Esophagus muscularis mucosa (tissue), 4 donors: ENCODE measurements at regions not wholly inside any gene's neighbourhood (a gene's known extent, or its start where the extent isn't known, plus 50 kb on each side); places are given as distances from the start of the nearest gene placed in this dataset.

Experiments
- DNase-seq: peaks from one replicate; pipeline ENCODE4 v3.0.0-alpha.2; 2017; ENCODE audit errors: extremely low spot score
- H3K27ac ChIP-seq, 4 donors: fragments of 200-600 bp; sonication (generic); replicated peaks in 1 of 4; 1 replicate in 3 of 4; 2 replicates in 1 of 4; pipeline ENCODE4 v1.5.1; 2016 to 2019; ENCODE audit warnings: mild to moderate bottlenecking in 1 of 4
- H3K27me3 ChIP-seq, 4 donors: fragments of 200-600 bp; sonication (generic); one replicate each; pipeline versions ENCODE4 v1.5.1 to v1.6.0; 2016 to 2019
- H3K36me3 ChIP-seq, 4 donors: fragments of 200-600 bp; sonication (generic); one replicate each; pipeline ENCODE4 v1.5.1; 2016 to 2019
- H3K4me1 ChIP-seq, 4 donors: fragments of 200-600 bp; sonication (generic); one replicate each; pipeline ENCODE4 v1.5.1; 2016 to 2019
- H3K4me3 ChIP-seq, 4 donors: fragments of 200-600 bp; sonication (generic); 1 replicate in 2 of 4; 2 replicates in 2 of 4; pipeline ENCODE4 v1.5.1; 2016 to 2019; ENCODE audit warnings: mild to moderate bottlenecking in 4 of 4, moderate library complexity in 1 of 4
- H3K9me3 ChIP-seq, 4 donors: fragments of 200-600 bp; sonication (generic); 1 replicate in 3 of 4; 2 replicates in 1 of 4; pipeline ENCODE4 v1.5.1; 2016 to 2019
- CTCF ChIP-seq, 3 experiments: fragments of 200-600 bp in 2 of 3; fragments of 450-650 bp in 1 of 3; sonication (generic) in 2 of 3; IDR thresholded peaks; one replicate each; pipeline ENCODE4 v1.5.1; 2017 to 2019; ENCODE audit warnings: antibody characterized with exemption in 3 of 3, mild to moderate bottlenecking in 2 of 3, moderate library complexity in 1 of 3
- EP300 ChIP-seq: sonication (generic); formaldehyde crosslinking; IDR thresholded peaks from one replicate; pipeline ENCODE4 v1.6.1; 2017; ENCODE audit warnings: antibody characterized with exemption
- POLR2A ChIP-seq: fragments of 450-650 bp; IDR thresholded peaks from one replicate; pipeline ENCODE4 v1.6.1; 2017; ENCODE audit warnings: antibody characterized with exemption, moderate library complexity, mild to moderate bottlenecking, low read depth
- POLR2AphosphoS5 ChIP-seq, 2 donors: sonication (generic); formaldehyde crosslinking; IDR thresholded peaks; one replicate each; pipeline ENCODE4 v1.6.1; 2017; ENCODE audit warnings: antibody characterized with exemption in 2 of 2
- WGBS: methylation state at CpG from one replicate; pipeline ENCODE4 v1.1.5; 2018; 5-methylcytosine and 5-hydroxymethylcytosine counted together
- intact Hi-C: fragments of 100-400 bp; cut with DNase I; formaldehyde crosslinking; loops from one replicate; pipeline ENCODE4 v1.15.1; 2023

GRCh38 chr10:35908451-35908850 lies 266.4 kb upstream of the FZD8 start:
- H3K36me3 ChIP-seq = no peaks in the 10 kb centered on the region
- DNase-seq = no peak
- peaks cover 0 to 10% (median 6%) of the 10 kb centered on the region in 4 donors for H3K4me1 ChIP-seq
- peaks cover 0 to 2% (median 0%) of the 10 kb centered on the region in 4 donors for H3K27me3 ChIP-seq
- WGBS = 95% methylated on average over 2 of the region's 2 CpGs
- no peak overlapping the region for H3K27ac ChIP-seq
- no peak overlapping the region for H3K4me3 ChIP-seq
- H3K9me3 ChIP-seq = no peaks in the 10 kb centered on the region
- intact Hi-C loops = no loop called here
- TF ChIP-seq EP300 = no peak
- no peak for TF ChIP-seq POLR2AphosphoS5 (IDR thresholded peaks at IDR 0.05)
- no peak for TF ChIP-seq CTCF (IDR thresholded peaks at IDR 0.05)
- no peak for TF ChIP-seq POLR2A

GRCh38 chr10:35907548-35907947 lies 265.5 kb upstream of the FZD8 start:
- H3K27ac ChIP-seq = no peak overlapping the region
- DNase-seq = no peak
- intact Hi-C loops = no loop called here
- H3K27me3 ChIP-seq = peaks cover 0 to 2% (median 0%) of the 10 kb centered on the region in 4 donors
- no peak overlapping the region for H3K4me3 ChIP-seq
- no peaks in the 10 kb centered on the region for H3K36me3 ChIP-seq
- TF ChIP-seq POLR2AphosphoS5 (IDR thresholded peaks at IDR 0.05) (no peak), CTCF (IDR thresholded peaks at IDR 0.05) (no peak), POLR2A (no peak), EP300 (no peak)
- H3K4me1 ChIP-seq = peaks cover 0 to 3% (median 1%) of the 10 kb centered on the region in 4 donors
- H3K9me3 ChIP-seq = no peaks in the 10 kb centered on the region
- WGBS = 91% methylated on average over 9 of the region's 9 CpGs

- Histone ChIP-seq H3K4me1 (no peaks in the 10 kb centered on the region), H3K36me3 (no peaks in the 10 kb centered on the region), H3K9me3 (no peaks in the 10 kb centered on the region), H3K4me3 (no peak overlapping the region), H3K27me3 (peaks cover 0 to 2% (median 0%) of the 10 kb centered on the region in 4 donors), H3K27ac (no peak overlapping the region)
- no peak for TF ChIP-seq POLR2AphosphoS5 (IDR thresholded peaks at IDR 0.05)
- no peak for TF ChIP-seq CTCF (IDR thresholded peaks at IDR 0.05)
- TF ChIP-seq POLR2A = no peak
- no peak for TF ChIP-seq EP300
- intact Hi-C loops = no loop called here
- WGBS = 84% methylated on average over 3 of the region's 3 CpGs
- peak; percentile 60 for DNase-seq
Observed at GRCh38 chr10:35906155-35906554, 264.1 kb upstream of the FZD8 start.

GRCh38 chr10:35903021-35903420 lies 260.9 kb upstream of the FZD8 start:
- no peaks in the 10 kb centered on the region for H3K4me1 ChIP-seq
- H3K27me3 ChIP-seq = no peaks in the 10 kb centered on the region
- WGBS = 85% methylated on average over 7 of the region's 7 CpGs
- H3K36me3 ChIP-seq = no peaks in the 10 kb centered on the region
- H3K27ac ChIP-seq = no peak overlapping the region
- no peaks in the 10 kb centered on the region for H3K9me3 ChIP-seq
- intact Hi-C loops = no loop called here
- TF ChIP-seq POLR2A (no peak), CTCF (IDR thresholded peaks at IDR 0.05) (no peak), POLR2AphosphoS5 (IDR thresholded peaks at IDR 0.05) (no peak), EP300 (no peak)
- peak; percentile 62 for DNase-seq
- no peak overlapping the region for H3K4me3 ChIP-seq

GRCh38 chr10:35898716-35899440 lies 256.8 kb upstream of the FZD8 start:
- no peak overlapping the region for H3K27ac ChIP-seq
- H3K36me3 ChIP-seq = no peaks in the 10 kb centered on the region
- intact Hi-C loops = no loop called here
- H3K4me1 ChIP-seq = no peaks in the 10 kb centered on the region
- no peak overlapping the region for H3K4me3 ChIP-seq
- no peaks in the 10 kb centered on the region for H3K27me3 ChIP-seq
- no peaks in the 10 kb centered on the region for H3K9me3 ChIP-seq
- peak; percentile 47 for DNase-seq
- TF ChIP-seq POLR2A = no peak
- TF ChIP-seq POLR2AphosphoS5 (IDR thresholded peaks at IDR 0.05) = no peak
- no peak for TF ChIP-seq EP300
- no peak for TF ChIP-seq CTCF (IDR thresholded peaks at IDR 0.05)
- WGBS = 75% methylated on average over 17 of the region's 18 CpGs
